Breast epithelium (tissue), 4 donors: ENCODE measurements at regions not wholly inside any gene's neighbourhood (a gene's known extent, or its start where the extent isn't known, plus 50 kb on each side); places are given as distances from the start of the nearest gene placed in this dataset.

Experiments used
- DNase-seq, 2 donors: peaks; one replicate each; pipeline ENCODE4 v3.0.0-alpha.2; 2019; ENCODE audit warnings: low spot score in 2 of 2
- H3K27ac ChIP-seq, 2 donors: fragments of 200-600 bp; sonication (generic) in 1 of 2; one replicate each; pipeline ENCODE4 v1.5.1; 2016 to 2019; ENCODE audit warnings: mild to moderate bottlenecking in 1 of 2
- H3K27me3 ChIP-seq, 2 donors: fragments of 200-600 bp; sonication (generic) in 1 of 2; one replicate each; pipeline versions ENCODE4 v1.5.1 to v1.6.0; 2017 to 2019; ENCODE audit warnings: control low read depth in 1 of 2, mild to moderate bottlenecking in 1 of 2
- H3K36me3 ChIP-seq: fragments of 200-600 bp; one replicate; pipeline ENCODE4 v1.5.1; 2019
- H3K4me1 ChIP-seq, 2 donors: fragments of 200-600 bp; sonication (generic); one replicate each; pipeline ENCODE4 v1.5.1; 2016 to 2019; ENCODE audit warnings: control low read depth in 1 of 2
- H3K4me3 ChIP-seq, 3 donors: fragments of 200-600 bp; sonication (generic); 1 replicate in 2 of 3; 2 replicates in 1 of 3; pipeline ENCODE4 v1.5.1; 2016 to 2019; ENCODE audit warnings: mild to moderate bottlenecking in 3 of 3, moderate library complexity in 2 of 3
- H3K9me3 ChIP-seq, 2 donors: fragments of 200-600 bp; sonication (generic) in 1 of 2; one replicate each; pipeline ENCODE4 v1.5.1; 2016 to 2019; ENCODE audit warnings: control low read depth in 1 of 2
- POLR2A ChIP-seq: fragments of 450-650 bp; IDR thresholded peaks from one replicate; pipeline ENCODE4 v1.6.1; 2016; ENCODE audit warnings: antibody characterized with exemption, mild to moderate bottlenecking, moderate library complexity
- POLR2AphosphoS5 ChIP-seq, 3 donors: sonication (generic); formaldehyde crosslinking; IDR thresholded peaks; one replicate each; pipeline ENCODE4 v1.6.1; 2017; ENCODE audit warnings: antibody characterized with exemption in 3 of 3
- intact Hi-C: fragments of 100-400 bp; cut with DNase I; formaldehyde crosslinking; loops from one replicate; pipeline ENCODE4 v1.15.1; 2023; ENCODE audit warnings: low total_unique reads
- TF ChIP-seq, protein P1 (sequence below), 3 donors: fragments of 450-650 bp; IDR thresholded peaks; one replicate each; pipeline ENCODE4 v1.5.1; 2016 to 2017; ENCODE audit warnings: antibody characterized with exemption in 3 of 3, mild to moderate bottlenecking in 3 of 3, moderate library complexity in 3 of 3

DNA sequence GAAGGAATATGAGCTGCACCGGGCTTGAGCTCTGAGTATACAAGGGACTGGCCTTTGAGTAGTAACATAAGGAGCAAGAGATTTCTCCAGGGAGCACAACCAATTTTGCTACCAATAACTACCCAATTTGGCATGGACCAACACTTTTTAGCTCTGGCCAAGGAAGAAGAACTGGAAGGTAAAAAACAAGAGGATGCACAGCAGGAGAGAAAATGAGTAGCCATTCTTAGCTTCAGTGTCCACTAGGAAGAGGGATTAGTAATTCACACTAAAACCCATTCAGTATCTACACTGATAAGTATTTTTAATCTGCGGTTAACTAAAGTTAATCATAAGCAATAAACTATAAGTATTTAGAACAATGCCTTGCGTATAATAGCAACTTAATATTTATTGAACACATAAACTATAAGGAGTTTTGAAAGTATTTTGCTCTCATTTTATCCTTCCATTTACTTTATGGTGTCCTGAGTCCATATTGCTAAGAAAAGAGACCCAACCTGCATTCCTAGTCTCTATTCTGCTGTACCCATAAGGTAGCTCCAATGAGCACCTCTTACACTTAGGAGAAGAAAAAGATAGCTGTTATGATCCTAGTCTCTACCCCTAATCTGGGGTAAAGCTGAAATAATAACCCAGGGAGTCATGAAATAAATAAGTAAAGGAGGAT lies 268.9 kb downstream of the IGSF11 start:
- H3K27me3 ChIP-seq = no peaks in the 10 kb centered on the region
- H3K27ac ChIP-seq = no peak overlapping the region
- intact Hi-C loops = no loop called here
- no peak for DNase-seq
- H3K4me1 ChIP-seq = no peaks in the 10 kb centered on the region
- no peaks in the 10 kb centered on the region for H3K36me3 ChIP-seq
- no peaks in the 10 kb centered on the region for H3K9me3 ChIP-seq
- TF ChIP-seq, protein P1, sequence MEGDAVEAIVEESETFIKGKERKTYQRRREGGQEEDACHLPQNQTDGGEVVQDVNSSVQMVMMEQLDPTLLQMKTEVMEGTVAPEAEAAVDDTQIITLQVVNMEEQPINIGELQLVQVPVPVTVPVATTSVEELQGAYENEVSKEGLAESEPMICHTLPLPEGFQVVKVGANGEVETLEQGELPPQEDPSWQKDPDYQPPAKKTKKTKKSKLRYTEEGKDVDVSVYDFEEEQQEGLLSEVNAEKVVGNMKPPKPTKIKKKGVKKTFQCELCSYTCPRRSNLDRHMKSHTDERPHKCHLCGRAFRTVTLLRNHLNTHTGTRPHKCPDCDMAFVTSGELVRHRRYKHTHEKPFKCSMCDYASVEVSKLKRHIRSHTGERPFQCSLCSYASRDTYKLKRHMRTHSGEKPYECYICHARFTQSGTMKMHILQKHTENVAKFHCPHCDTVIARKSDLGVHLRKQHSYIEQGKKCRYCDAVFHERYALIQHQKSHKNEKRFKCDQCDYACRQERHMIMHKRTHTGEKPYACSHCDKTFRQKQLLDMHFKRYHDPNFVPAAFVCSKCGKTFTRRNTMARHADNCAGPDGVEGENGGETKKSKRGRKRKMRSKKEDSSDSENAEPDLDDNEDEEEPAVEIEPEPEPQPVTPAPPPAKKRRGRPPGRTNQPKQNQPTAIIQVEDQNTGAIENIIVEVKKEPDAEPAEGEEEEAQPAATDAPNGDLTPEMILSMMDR (IDR thresholded peaks at IDR 0.05) = no peak
- H3K4me3 ChIP-seq = no peak overlapping the region

DNA sequence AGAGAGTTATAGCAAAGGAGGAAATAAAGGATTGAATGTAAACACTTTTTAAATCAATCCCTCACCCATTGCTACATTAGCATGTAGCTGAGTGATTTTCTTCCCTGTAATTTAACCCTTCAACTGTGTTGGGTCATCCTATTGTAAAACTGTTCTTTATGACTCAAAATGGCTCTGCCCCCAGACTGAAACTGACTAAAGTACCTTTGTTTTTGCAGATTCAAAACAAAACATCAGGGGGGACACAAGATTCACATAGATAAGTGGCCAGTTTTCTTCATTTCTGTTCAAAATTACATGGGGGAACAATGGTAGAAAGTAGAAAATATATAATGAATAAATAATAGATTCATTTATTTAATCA lies 268.4 kb downstream of the IGSF11 start:
- intact Hi-C loops = no loop called here

GRCh38 chr3:118772036-118772435 lies 262.6 kb downstream of the IGSF11 start:
- intact Hi-C loops = no loop called here
- Histone ChIP-seq H3K4me1 (no peaks in the 10 kb centered on the region), H3K27ac (no peak overlapping the region), H3K4me3 (no peak overlapping the region), H3K9me3 (no peaks in the 10 kb centered on the region), H3K36me3 (no peaks in the 10 kb centered on the region), H3K27me3 (no peaks in the 10 kb centered on the region)
- DNase-seq = no peak
- TF ChIP-seq POLR2AphosphoS5 (IDR thresholded peaks at IDR 0.05) (no peak), POLR2A (no peak)
- TF ChIP-seq, protein P1 (IDR thresholded peaks at IDR 0.05) = no peak

More for the DNA sequence above, 268.4 kb downstream of the IGSF11 start:
- Histone ChIP-seq H3K27me3 (no peaks in the 10 kb centered on the region), H3K4me3 (no peak overlapping the region), H3K4me1 (no peaks in the 10 kb centered on the region), H3K9me3 (no peaks in the 10 kb centered on the region), H3K27ac (no peak overlapping the region), H3K36me3 (no peaks in the 10 kb centered on the region)
- no peak for DNase-seq
- no peak for TF ChIP-seq POLR2AphosphoS5 (IDR thresholded peaks at IDR 0.05)
- TF ChIP-seq POLR2A = no peak
- TF ChIP-seq, protein P1 (IDR thresholded peaks at IDR 0.05) = no peak

GRCh38 chr3:118772547-118773011 lies 262.1 kb downstream of the IGSF11 start:
- Histone ChIP-seq H3K9me3 (no peaks in the 10 kb centered on the region), H3K27ac (no peak overlapping the region), H3K4me3 (no peak overlapping the region), H3K27me3 (no peaks in the 10 kb centered on the region), H3K4me1 (no peaks in the 10 kb centered on the region), H3K36me3 (no peaks in the 10 kb centered on the region)
- intact Hi-C loops = no loop called here
- TF ChIP-seq, protein P1 (IDR thresholded peaks at IDR 0.05) = no peak
- no peak for TF ChIP-seq POLR2A
- TF ChIP-seq POLR2AphosphoS5 (IDR thresholded peaks at IDR 0.05) = no peak
- no peak for DNase-seq

DNA sequence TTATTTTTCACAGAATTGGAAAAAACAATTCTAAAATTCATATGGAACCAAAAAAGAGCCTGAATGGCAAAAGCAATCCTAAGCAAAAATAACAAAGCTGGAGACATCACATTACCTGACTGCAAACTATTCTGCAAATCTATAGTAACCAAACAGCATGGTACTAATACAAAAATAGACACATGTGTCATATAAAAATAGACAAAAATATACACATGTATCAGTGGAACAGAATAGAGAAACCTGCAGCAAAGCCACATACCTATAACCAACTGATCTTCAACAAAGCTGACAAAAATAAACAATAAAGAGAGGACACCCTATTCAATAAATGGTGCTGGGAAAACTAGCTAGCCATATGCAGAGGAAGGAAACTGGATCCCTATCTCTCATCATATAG lies 259.6 kb downstream of the IGSF11 start:
- H3K4me1 ChIP-seq = no peaks in the 10 kb centered on the region
- intact Hi-C loops = no loop called here

More for the DNA sequence above, 259.6 kb downstream of the IGSF11 start:
- TF ChIP-seq POLR2A = no peak
- TF ChIP-seq, protein P1 (IDR thresholded peaks at IDR 0.05) = no peak
- no peak for TF ChIP-seq POLR2AphosphoS5 (IDR thresholded peaks at IDR 0.05)
- no peaks in the 10 kb centered on the region for H3K36me3 ChIP-seq
- H3K27ac ChIP-seq = no peak overlapping the region
- no peaks in the 10 kb centered on the region for H3K27me3 ChIP-seq
- no peak overlapping the region for H3K4me3 ChIP-seq
- H3K9me3 ChIP-seq = no peaks in the 10 kb centered on the region
- DNase-seq = no peak
